Suppressor macrophage treated with lipopolysaccharide for 4 hours (primary cell): ENCODE measurements at regions not wholly inside any gene's neighbourhood (a gene's known extent, or its start where the extent isn't known, plus 50 kb on each side); places are given as distances from the start of the nearest gene placed in this dataset.

Experiments
- DNase-seq: peaks from one replicate; pipeline ENCODE4 v3.0.0-alpha.2; 2020

DNA sequence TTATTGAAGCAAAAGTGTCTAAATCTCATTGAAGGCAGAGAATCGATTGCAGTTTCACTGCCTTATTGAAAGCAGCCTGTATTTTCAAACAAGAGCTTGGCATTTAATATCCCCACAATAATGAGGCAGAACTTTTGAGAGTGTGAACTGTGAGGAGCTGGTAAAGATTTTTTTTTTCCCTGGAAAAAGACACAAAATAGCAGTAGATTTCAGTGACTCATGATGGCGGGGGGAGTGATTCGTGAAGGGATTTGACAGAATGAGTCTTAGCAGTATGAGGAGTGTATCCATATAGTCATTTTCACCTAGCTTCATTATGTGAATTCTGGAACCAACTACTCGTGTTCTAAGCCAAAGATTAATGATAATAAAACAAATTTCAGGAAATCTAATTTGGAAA lies 242.9 kb downstream of the ARL6IP6 start:
- DNase-seq: no peak

GRCh38 chr2:152950126-152950525 lies 231.7 kb downstream of the ARL6IP6 start:
- no peak for DNase-seq

GRCh38 chr2:152944099-152944498 lies 225.7 kb downstream of the ARL6IP6 start:
- no peak for DNase-seq

DNA sequence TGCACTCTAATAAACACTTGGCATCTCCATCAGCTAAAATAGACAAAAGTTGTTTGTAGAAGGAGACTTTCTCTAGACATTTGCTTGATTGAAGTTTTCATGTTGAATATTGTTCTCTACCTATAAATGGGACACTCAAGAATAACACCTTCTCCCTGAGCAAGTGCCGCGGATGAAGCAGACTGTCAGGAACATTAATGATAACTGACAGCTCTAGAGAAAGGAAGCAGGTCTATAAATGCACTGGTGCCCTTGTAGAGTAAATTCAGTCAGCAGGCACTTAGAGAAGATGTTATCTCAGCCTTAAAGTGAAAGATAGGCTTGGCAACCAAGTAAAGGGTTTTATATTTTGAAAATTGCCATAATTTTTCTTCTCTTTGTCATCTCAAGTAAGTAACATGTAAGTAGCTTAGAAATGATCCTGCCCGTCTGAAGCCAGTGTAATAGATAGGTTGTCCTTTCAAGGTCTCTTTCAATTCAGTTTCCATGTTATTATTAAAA lies 224.6 kb downstream of the ARL6IP6 start:
- DNase-seq: no peak

DNA sequence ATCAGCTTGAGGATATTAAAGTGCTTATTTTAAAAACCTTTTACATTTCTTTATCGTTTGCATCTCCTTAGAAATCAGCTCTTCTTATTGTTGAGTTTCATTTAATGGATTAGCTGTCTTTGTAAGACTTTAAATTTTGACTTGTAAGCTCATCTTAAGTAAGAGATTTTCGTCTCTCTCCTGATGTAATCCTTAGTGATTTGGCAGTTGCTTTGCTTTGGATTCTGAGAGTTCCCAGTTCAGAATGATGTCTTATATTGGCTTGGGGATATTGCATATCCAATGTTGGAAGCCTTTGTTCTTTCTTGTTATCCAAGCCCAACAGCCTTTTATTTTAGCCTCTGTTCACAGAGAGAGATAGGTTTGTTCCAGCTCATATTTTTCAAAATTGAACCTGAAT lies 212.1 kb downstream of the ARL6IP6 start:
- DNase-seq: no peak

GRCh38 chr2:152929628-152930027 lies 211.2 kb downstream of the ARL6IP6 start:
- no peak for DNase-seq

DNA sequence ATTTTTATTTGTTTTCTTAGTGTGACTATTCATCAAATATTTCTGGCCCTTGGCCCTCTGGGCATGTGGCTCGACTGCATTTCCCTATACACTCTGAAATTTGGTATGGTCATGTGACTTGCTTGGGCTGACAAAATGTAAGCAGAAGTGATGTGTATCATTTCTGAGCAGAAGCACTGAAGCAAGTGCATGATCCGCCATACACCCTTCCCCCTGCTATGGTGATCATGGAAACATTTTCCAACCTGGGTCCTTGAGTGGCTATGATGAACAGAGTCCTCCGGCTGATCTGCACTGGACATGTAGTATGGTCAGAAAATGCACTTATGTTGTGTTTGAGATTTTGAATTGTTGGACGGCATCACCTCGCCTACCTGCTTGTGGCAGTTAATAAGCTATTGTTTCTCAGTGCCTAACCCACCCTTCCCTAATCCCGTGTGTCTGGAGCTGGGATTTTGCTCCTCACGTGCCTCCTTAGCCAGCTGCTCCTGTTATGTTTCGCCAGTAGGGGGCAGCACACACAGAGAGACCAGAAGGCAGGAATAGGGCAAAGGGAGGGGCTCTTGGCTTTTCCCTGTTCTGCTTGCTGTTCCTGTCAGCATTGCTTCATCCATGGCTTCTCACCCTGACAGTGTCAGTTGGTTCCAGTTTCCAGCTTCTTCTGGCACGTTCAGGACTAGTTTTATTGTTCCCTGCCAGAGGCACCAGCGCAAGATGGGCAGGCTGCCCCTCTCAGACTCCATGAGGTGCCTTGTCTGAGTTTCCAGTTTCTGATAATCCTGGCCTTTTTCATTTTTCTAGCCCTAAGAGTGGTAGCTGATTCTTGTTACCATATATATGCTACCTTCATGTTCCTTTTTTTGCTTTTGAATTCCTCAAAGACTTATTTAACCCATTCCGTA lies 207.4 kb downstream of the ARL6IP6 start:
- DNase-seq: peak; percentile 68

GRCh38 chr2:152924722-152925121 lies 206.3 kb downstream of the ARL6IP6 start:
- DNase-seq: no peak

- DNase-seq: no peak
Observed at GRCh38 chr2:152924219-152924618, 205.8 kb downstream of the ARL6IP6 start.

DNA sequence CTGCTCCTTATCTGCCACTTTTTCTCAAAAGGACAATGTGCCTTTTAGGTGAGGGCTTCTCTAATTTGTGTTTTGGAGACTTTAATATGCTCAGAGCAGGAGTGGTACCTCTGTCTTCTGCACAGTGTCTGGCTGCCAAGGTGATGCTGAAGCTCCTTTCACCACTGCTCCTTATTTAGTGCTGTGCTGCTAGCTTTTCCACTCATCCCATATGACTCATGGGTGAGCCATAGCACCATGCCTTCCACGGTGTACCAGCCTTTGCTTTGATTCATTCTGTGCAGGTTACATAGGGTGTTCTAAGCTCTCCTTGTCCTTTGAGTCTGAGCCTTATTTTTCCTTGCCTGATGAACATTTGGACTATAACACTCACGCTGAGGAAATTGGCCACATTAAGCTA lies 202.4 kb downstream of the ARL6IP6 start:
- no peak for DNase-seq

DNA sequence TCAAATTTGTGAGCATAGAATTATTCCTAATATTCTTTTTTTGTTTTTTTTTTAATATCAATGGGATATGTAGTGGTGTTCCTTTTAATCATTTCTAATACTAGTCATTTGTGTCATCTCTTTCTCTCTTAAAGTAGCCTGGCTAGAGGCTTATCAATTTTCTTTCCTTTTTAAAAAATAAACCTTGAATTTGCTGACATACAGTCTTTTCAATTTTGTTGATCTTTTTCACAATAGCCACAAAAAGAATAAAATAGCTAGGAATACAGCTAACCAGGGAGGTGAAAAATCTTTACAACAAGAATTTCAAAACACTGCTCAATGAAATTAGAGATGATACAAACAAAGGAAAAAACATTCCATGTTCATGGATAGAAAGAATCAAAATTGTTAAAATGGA lies 192.6 kb downstream of the ARL6IP6 start:
- no peak for DNase-seq

GRCh38 chr2:152907046-152907445 lies 188.6 kb downstream of the ARL6IP6 start:
- DNase-seq: no peak

DNA sequence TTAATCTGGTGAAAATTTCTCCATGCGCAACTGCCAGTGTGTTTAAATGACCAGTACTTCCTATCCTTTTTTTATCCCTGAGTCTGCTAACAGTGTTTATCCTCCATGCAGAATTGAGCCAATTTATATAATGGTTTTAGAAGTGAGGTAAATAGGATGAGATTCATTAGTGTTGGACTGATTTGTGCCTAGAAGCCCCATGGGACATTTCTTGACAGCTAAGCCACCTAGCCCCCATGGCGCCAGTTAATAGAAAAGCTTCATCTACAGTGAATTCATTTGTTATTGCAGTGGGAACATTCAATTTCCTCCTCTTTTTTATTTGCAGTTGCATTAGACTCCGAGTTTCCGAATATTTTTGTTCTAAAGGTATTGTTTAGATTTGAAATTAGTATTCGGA lies 175.6 kb downstream of the ARL6IP6 start:
- no peak for DNase-seq

GRCh38 chr2:152890736-152891135 lies 172.3 kb downstream of the ARL6IP6 start:
- DNase-seq: no peak

GRCh38 chr2:152883951-152884487 lies 165.6 kb downstream of the ARL6IP6 start:
- no peak for DNase-seq

- no peak for DNase-seq
Observed at GRCh38 chr2:152881527-152881926, 163.1 kb downstream of the ARL6IP6 start.

GRCh38 chr2:152879275-152879674 lies 160.9 kb downstream of the ARL6IP6 start:
- DNase-seq: no peak

DNA sequence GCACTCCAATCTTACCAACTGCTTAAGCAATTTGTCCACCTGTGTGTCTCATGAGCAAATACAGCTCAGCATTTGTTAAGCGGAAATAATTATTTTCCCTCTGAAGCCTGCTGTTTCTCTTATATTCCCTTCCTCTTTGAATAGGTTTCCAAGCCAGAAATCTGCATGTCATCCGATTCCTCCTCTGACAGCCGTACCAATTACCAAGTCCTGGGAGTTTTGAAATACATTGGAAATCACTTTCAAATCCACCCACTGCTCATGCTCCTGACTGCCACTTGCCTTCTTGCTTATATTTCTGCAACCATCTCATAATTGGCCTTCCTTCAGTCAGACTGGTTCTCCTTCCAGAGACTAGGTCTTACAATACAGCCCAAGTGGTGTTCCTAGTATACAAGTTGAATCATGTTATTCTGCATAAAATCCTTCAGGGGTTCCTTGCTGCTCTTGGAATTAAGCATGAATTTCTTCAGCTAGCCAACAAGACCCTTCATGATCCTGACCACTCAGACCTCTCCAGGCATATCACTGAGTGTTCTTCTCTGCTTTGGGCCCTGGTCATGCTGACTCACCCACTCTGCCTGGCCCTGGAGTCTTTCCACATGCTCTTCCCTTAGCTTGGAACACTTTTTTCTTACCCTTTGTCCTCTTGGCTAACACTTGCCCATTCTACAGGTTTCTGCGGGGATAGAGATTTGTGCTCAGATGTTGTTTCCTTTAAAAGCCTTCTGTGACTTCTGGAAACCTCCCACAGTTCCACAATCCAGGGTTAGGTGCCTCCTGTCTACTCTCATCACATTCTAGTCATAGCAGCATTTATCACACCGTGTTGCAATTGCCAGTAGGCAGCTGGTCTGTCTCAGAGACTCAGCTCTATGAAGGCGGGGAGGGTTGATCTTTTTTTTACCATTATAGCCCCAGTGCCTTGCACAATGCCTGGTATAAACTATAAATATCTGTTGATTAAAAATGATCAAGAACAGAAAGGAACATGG lies 157.6 kb downstream of the ARL6IP6 start:
- no peak for DNase-seq

DNA sequence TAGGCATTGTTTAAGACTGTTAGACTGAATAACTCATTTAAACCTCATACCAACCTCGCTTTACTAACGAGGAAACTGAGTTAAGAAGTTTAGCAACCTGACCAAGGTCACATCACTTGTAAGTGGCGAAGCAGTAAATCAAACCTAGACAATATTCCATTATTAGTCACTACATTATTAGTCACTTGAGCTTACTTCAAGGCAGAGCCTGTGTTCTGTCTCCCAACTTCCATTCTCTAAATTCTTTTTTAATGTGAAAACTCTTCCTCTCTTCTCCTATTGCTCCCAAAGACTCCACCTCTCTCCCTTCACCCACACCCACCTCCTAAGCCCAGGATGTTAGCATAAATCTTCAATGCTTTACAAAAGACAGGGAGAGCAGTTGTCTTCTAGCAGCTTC lies 156.5 kb downstream of the ARL6IP6 start:
- no peak for DNase-seq

- DNase-seq: no peak
Observed at GRCh38 chr2:152870239-152870638, 151.8 kb downstream of the ARL6IP6 start.

DNA sequence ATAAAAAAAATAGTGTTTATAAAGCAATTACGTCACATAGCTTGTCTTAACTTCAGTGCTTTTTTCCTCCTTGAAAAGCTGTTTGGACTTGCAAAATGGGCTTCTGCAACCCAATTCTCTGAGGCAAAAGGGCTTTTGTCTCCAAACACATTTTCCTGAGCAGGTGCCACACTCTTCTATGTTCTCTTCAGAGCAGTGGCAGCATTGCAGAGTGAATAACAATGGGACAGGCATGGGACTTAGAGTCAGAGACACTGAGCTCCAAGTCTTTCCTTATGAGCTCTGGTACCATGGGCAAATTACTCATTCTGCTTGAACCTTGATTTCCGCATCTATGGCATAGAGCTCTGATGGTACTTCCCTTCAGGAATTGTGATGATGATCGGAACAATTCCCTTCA lies 149.0 kb downstream of the ARL6IP6 start:
- no peak for DNase-seq

DNA sequence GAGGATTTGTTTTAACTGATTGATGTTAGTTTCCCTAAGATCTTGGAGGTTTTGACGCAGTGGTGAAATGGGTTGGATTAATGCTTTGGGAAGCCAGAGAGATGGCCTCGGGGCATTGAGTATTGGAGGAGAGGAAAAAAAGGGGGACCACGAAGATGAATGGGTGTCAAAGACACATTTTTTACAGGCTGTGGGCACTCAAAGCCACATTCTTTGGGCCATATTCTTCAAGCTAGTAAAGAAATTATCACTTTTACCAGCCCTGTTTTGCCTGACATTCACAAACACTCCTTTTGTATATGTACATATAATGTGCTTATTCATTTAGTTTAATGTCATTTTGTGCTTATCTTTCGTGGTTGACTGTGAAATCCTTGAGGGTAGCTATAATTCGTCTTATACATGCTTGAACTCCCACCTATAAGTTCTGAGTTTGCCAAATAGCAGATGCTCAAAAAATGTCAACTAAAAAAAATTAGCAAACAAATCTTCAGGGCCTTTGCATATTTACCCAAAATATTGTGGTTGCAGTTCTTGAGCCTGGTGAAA lies 146.3 kb downstream of the ARL6IP6 start:
- DNase-seq: no peak

GRCh38 chr2:152863826-152864225 lies 145.4 kb downstream of the ARL6IP6 start:
- DNase-seq: no peak
